22Rv1 (cell line): ENCODE measurements at regions not wholly inside any gene's neighbourhood (a gene's known extent, or its start where the extent isn't known, plus 50 kb on each side); places are given as distances from the start of the nearest gene placed in this dataset.

ENCODE experiments used
- CTCF ChIP-seq: fragments of 450-650 bp; IDR thresholded peaks from 2 replicates; pipeline ENCODE4 v1.5.1; 2017; ENCODE audit warnings: mild to moderate bottlenecking
- ZFX ChIP-seq: fragments of 450-650 bp; IDR thresholded peaks from 2 replicates; pipeline ENCODE4 v1.6.1; 2017; ENCODE audit warnings: antibody characterized with exemption, borderline replicate concordance

- TF ChIP-seq CTCF = no peak
- no peak for TF ChIP-seq ZFX
These were observed 201.1 kb upstream of the MVB12B start for GRCh38 chr9:126125577-126125976.
